ENCODE measurements at regions not wholly inside any gene's neighbourhood (a gene's known extent, or its start where the extent isn't known, plus 50 kb on each side); places are given as distances from the start of the nearest gene placed in this dataset.
"Not testable (repeated sequence)": the region's sequence is repeated elsewhere in the genome, so short reads cannot be mapped to it uniquely, and the experiment has no call there.

DNA sequence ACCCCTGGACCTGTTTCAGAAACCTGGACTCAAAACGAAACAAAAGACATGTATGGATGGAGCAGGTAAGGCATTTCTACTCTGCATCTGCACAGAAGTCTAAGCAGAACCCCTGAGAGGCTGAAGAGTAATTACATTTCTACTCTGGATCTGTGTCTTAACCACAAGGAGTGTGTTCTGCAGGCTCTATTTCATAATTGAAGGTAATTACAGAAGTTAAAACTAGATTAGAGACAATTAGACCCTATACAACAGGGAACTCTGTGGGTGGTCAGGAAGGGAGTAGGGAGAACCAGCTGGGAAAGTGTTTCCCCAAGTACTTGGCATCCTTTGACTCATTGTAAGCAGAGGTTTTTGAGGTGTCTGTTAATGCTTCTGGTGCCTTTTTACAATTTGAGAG is 69.8 kb downstream of the IGSF1 start:
- peak in 2 of 3 experiments; percentile 17 to 63 for DNase-seq

DNA sequence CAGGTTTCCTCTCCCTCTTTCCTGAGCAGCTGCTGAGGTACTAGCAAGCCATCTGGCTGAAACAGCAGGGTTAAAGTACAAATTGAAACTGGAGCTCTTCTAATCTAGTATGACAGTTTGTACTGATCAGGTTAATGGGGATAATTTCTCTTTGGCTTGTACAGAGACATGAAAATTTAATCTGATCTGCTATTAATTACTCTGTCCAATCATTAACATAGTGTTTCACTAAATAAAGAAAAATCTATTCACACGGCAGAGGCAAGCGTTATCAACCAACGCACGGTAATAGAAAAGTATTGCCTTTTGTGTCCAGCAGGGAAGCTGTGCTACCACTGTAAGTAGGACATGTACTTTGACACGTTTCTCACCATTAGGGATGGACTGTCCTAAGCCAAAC is 71.1 kb downstream of the IGSF1 start:
- DNase-seq: no peak

DNA sequence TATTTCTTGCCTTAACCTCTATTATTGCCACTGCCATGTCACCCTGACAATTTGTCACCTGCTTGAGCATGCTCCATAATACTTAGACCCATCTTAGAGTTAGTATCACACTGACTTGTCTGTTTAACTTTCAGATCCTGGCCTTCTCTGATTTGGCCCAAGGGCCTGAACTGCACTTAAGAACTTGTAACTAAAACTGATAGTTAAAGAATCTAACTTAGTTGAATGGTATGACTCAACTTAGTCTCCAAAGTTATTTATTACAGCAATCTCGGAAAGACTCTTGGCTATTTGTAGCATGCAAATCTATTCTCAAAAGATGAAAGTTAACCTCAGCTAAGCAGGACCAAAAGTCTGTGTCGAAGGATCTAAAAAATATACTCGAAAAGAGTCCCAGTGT is 72.3 kb downstream of the IGSF1 start:
- no peak for DNase-seq

DNA sequence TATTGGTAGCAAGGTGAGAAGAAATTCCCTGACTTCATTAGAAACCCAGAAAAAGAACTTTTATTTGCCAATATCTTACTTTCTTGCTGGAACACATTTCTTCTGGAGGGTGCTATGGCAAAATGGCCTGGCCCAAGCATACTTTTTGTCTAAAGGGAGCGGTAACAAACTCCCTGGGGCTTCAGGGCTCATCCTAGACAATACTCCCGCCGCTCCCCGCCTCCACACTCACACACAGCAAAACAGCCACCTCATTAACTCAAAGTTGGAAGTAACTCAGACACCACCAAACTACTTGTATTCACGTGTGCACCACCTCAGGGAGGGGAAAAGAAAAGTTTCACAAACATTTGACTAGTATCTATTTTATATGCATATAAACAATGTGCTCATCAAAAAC is 75.7 kb downstream of the IGSF1 start:
- DNase-seq: no peak

DNA sequence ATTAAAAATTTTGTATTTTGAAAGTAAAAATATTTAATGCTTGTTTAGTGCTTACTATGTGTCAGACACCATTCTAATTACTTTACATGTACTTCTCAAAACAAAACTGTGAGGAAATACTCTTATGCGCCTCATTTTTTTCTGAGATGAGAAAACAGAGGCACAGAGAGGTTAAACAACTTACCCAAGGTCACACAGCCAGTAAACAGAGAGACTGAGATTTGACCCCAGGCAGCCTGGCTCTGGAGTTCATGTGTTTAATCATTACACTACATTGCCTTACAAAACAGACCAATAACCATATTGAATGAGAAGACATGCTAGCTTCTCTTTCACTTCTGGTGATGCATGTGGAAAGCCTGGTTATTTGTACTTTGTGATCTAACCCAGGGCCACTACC is 86.3 kb downstream of the IGSF1 start:
- DNase-seq: no peak

DNA sequence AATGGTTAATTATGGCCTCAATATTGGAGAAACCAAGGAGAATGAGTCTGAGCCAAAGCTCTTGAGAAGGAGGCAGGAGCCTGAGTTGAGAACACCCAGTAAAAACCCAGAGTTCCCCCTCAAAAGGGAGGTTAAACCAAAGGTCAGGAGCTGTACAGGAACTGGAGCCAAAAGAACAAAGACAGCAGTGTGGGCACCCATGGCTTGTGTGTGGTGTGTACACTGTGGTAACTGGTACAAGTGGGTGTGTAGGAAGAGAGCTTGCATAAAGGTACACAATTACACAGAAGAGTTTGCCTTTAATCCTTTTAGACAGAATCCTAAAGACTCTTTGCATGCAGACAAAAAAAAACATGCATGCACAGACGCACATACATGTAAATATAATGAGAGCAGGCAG is 87.1 kb downstream of the IGSF1 start:
- no peak for DNase-seq

DNA sequence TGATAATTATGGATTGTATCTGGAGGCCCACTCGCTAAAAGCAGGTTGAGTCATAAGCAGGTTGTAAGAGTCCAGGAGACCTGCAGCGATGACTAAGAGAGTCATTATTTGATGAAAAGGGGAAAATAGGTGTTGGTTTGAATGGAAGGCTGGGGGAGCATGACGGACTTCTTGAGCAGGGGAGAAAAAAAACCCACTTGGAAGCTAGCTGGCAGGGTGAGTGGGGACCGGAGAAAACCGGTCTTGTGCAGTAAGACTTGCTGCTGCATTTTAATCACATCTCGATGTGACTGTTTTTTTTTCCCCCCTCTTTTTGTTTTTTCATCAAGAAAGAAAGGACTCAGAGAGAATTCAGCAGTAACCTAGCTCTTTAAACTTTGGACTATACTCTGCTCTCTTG is 90.0 kb downstream of the IGSF1 start:
- no peak for DNase-seq

DNA sequence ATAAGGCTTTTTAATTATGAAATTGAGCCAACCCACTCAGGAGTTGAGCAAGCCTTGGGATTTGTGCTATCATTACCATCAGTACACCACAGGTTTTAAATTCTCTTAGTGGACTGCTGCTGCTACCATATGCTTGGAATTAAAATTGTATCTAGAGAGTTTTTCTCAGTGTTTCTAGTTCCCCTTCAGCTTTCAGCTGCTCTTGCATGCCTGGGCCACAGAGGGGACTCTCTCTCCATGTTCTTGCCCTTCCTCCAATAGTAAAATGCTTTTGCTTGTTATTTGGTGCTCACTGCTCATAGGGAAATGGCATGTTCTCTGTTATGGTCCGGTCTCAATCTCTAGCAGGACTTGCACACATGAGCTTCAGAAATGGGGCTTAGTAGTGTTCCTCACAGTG is 101.9 kb downstream of the IGSF1 start:
- no peak for DNase-seq

DNA sequence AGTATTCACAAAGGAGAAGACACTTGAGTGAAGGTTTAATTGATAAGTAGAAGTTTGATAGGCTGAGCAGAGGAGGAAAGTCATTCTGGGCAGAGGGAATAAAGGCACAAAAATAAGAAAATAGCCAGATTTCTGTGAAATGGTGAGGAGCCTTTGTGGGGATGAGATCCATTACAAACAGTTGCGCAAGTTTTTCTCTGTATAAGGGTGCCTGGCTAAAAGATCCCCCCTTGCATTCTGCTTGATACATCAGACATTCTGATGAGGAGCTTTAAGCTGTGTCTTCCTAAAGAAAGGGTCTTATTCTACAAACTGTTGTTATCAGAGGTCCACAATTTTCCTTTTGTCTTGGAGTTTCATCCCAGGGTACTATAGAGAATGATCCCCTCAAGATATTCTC is 112.0 kb downstream of the ARHGAP36 start:
- DNase-seq: no peak

DNA sequence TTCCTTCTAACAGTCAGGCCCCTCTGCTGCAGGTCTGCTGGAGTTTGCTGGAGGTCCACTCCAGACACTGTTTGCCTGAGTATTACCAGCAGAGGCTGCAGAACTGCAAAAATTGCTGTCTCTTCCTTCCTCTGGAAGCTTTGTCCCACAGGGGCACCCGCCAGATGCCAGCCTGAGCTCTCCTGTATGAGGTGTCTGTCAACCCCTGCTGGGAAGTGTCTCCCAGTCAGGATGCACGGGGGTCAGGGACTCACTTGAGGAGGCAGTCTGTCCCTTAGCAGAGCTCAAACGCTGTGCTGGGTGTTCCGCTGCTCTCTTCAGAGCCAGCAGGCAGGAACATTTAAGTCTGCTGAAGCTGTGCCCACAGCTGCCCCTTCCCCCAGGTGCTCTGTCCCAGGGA is 105.5 kb downstream of the ARHGAP36 start:
- not testable (repeated sequence) for DNase-seq

DNA sequence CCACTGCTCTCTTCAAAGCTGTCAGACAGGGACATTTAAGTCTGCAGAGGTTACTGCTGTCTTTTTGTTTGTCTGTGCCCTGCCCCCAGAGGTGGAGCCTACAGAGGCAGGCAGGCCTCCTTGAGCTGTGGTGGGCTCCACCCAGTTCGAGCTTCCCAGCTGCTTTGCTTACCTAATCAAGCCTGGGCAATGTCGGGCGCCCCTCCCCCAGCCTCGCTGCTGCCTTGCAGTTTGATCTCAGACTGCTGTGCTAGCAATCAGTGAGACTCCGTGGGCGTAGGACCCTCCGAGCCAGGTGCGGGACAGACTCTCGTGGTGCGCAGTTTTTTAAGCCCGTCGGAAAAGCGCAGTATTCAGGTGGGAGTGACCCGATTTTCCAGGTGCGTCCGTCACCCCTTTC is 99.5 kb downstream of the ARHGAP36 start:
- DNase-seq: not testable (repeated sequence)

DNA sequence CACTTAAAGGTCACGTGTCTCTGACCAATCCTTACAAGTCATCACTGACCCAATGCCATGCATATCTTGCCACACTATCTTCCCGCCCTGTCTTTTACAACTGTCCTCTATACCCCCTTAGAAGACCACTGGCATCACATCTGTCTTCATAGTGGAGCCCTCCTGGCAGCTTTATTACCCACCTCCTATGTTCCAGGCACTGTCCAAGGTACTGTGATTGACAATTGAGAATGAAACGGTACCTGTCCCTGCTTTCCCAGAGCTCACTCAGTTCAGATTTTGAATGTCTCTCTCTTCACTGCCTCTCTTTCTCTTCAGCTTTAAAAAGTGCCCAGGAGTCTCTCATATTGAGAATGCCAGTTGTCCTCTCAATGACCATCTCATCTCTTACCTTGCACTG is 88.6 kb downstream of the ARHGAP36 start:
- DNase-seq: no peak

All from NCI-H1417 (cell line).